SK-N-SH (cell line): ENCODE measurements at regions not wholly inside any gene's neighbourhood (a gene's known extent, or its start where the extent isn't known, plus 50 kb on each side); places are given as distances from the start of the nearest gene placed in this dataset.

ENCODE experiments used
- CTCF ChIP-seq: fragments of 200-600 bp; sonication (generic); IDR thresholded peaks from 2 replicates; pipeline ENCODE4 v1.6.1; 2017; ENCODE audit warnings: antibody characterized with exemption, mild to moderate bottlenecking, moderate library complexity
- EZH2phosphoT487 ChIP-seq: fragments of 200-600 bp; sonication (generic); IDR thresholded peaks from 2 replicates; pipeline ENCODE4 v1.6.1; 2017; ENCODE audit warnings: low read depth, mixed run types, mild to moderate bottlenecking, antibody characterized with exemption, moderate library complexity, borderline replicate concordance
- FOSL2 ChIP-seq: IDR thresholded peaks from 2 replicates; pipeline ENCODE4 v1.4.0; 2012; ENCODE audit warnings: low read depth, mild to moderate bottlenecking, moderate library complexity, borderline replicate concordance
- MEF2A ChIP-seq: IDR thresholded peaks from 2 replicates; pipeline ENCODE4 v1.4.0; 2012; ENCODE audit warnings: low read depth, borderline replicate concordance
- NRF1 ChIP-seq: IDR thresholded peaks from 2 replicates; pipeline ENCODE4 v1.6.1; 2012; ENCODE audit warnings: low read depth, mild to moderate bottlenecking, low read length
- RAD21 ChIP-seq: IDR thresholded peaks from 2 replicates; pipeline ENCODE4 v1.6.1; 2012; ENCODE audit warnings: mild to moderate bottlenecking, low read length
- RCOR1 ChIP-seq: fragments of 150-350 bp; IDR thresholded peaks from 2 replicates; pipeline ENCODE4 v1.6.1; 2017; ENCODE audit warnings: antibody characterized with exemption, low read length
- TAF1 ChIP-seq: IDR thresholded peaks from 2 replicates; pipeline ENCODE4 v1.6.1; 2012; ENCODE audit warnings: low read depth, mild to moderate bottlenecking, low read length, moderate library complexity, borderline replicate concordance

- TF ChIP-seq CTCF (no peak), TAF1 (no peak), EZH2phosphoT487 (0 out of 2 replicates have a peak, but pooled peaks have one; percentile 58), NRF1 (no peak), RAD21 (no peak), FOSL2 (no peak), MEF2A (no peak), RCOR1 (no peak)
These were observed 152.0 kb upstream of the SLC4A4 start for GRCh38 chr4:71186566-71187403.
